IPS DF 4.7 (cell line): ENCODE measurements at regions not wholly inside any gene's neighbourhood (a gene's known extent, or its start where the extent isn't known, plus 50 kb on each side); places are given as distances from the start of the nearest gene placed in this dataset.
"Not testable (repeated sequence)": the region's sequence is repeated elsewhere in the genome, so short reads cannot be mapped to it uniquely, and the experiment has no call there.

ENCODE experiments used
- DNase-seq: peaks from one replicate; pipeline ENCODE4 v3.0.0-alpha.2; 2013; ENCODE audit warnings: low spot score; ENCODE audit errors: extremely low read depth

DNA sequence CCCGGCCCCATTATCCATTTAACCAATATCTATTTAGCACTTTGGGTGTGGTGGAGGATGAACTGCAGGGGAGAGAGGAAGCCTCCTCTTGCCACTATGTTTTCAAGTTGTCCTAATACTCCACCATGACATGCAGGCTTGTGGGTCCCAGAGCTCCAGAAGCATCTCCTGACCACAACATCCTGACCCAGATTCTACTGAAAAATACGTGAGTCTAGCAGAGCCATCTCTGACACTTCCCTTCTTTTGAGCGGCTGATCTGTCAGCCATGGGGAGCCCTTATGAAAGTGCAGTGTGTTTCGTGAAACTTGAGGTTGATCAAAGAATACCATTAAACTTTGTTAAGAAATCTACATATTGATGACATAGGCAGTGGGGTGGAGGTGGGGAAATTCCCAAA, 126.6 kb downstream of the UNC93B1 start:
- not testable (repeated sequence) for DNase-seq

DNA sequence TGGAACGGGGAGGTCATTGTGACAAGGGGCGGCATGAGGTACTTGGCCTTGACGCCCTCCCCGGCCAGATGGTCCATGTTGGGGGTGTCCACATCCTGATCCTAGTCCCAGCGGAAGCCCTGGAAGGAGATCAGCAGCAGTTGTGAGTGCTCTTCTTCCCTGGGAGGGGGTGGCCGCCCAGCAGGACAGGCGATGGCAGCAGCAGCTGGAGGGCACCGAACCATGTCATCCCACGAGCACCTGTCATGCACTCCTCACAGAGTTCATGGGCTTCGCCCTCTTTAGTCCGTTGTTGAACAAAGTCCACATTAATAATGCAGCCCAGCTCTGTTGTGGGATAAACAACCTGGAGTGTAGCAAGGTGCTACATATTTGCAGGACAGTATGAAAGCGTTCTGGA, 130.7 kb downstream of the UNC93B1 start:
- not testable (repeated sequence) for DNase-seq

GRCh38 chr11:67871168-67871567, 132.7 kb downstream of the UNC93B1 start:
- DNase-seq, result not testable (repeated sequence)

DNA sequence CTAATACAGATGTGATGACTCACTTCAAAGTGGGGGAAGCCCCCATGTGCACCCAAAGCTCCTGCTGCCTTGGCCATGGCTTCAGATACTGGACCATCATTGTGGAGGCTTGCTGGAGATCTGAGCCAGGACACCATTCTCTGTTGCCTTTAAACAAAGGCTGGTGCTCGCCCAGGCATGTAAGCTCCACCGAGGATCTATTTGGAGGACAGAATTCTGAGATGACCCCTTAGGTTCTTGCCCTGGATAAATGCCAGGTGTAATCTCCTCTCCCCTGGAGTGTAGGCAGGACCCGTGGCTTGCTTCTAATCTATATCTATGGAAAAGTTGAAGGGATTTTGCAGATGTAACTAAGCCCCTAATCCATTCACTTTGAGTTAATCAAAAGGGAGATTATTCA, 141.0 kb downstream of the UNC93B1 start:
- DNase-seq, result not testable (repeated sequence)

DNA sequence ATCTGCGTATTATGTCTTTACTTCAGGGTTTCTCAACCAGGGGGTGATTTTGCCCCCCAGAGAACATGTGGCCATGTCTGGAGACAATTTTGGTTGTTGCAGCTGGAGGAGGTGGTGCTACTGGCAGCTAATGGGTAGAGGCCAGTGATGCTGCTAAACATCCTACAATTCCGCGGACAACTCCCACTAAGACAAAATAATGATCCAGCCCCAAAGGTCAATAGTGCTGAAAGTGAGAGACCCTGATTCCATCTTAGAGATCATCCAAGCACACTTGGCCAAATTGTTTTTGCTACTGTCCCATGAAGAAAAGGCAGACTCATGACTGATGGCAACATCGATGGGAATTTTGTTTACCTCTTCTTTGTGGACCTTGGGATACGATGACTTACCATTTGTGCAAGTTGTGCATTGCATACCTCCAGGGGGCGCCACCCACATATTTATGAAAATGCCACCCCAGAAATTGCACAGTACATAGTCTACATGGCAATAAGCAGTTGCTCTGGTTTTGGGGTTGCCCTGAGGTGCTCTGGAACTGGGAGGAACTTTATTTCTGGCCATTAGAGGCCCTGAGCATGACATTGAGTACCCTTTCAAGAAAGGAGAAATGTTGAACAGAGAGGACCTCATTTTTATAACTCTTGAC, 144.3 kb downstream of the UNC93B1 start:
- DNase-seq, result not testable (repeated sequence)

- DNase-seq, result not testable (repeated sequence)
Measured at GRCh38 chr11:67850747-67851146, 153.2 kb downstream of the UNC93B1 start.

- not testable (repeated sequence) for DNase-seq
Measured at GRCh38 chr11:67849766-67850165, 154.1 kb downstream of the UNC93B1 start.

DNA sequence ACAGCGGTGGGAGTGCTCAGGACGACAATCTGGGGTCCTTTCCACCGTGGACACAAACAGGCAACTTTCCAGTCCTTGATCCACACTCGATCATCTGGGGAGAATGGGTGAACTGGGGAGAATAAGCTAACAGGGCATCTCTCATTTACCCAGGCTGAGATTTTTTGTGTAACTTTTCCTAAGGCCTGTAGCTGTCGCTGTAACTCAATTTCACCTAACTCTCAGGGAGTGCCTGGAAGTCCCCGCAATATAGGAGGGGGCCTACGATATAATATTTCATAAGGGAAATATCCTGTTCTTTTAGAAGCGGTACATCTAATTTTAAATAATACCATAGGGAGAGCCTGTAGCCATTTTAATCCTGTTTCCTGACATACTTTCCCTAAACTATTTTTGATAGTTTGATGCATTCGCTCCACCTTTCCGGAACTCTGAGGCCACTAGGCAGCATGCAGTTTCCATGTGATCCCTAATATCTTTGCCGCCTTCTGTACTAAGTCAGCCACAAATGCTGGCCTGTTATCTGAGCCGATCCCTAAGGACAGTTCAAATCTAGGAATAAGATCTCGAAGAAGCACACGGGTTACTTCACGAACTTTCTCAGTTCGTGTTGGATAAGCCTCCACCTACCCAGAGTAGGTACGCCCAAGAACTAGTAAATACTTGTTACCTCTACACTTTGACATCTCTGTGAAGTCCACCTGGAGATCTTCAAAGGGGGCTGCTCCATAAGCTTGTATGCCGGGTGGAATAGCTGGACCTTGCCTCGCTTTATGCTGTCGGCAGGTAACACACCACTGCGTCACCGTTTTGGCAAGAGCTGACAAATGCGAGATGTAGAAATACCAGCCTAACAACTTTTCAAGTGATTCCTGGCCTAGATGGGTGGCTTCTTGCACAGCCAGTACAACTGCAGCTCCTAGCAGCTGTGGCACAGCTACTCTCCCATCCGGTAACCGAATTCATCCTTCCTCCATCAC, 155.7 kb downstream of the UNC93B1 start:
- DNase-seq, result not testable (repeated sequence)

DNA sequence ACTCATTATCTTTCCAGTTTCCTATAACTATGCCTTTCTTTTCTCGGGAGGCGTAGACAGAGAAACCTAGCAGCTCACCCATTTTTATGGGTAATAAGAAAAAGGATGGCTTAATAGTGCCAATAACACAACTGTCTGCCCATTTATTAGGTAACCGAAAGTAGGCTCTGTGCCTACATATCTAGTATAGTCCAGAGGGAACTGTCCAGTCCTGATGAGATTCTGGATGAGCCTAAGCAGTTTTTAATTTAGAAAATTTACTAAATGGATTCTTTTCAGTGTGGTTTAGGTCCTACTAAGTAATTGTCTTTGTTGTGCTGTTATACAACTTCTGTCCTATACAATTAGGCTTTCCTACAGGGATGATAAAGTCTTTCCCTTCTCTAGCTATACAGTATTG, 157.6 kb downstream of the UNC93B1 start:
- not testable (repeated sequence) for DNase-seq

DNA sequence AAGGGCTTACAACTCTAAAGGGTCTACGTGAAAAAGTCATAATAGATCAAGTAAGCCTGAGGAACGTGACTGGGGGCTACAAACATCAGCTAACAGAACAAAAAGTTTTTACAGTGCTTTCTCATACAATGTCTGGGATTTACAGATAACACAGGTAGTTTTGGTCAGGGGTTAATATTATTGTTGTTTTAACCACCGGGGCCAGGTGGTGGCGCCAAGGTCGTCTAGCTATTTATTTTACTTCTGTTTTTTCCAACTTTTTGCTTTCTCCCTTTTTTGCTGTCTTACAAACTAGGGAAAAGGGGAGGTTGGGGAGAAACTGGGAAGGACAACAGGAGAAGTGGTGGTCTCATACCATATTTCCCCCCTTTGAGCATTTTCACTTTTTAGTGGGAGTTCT, 158.6 kb downstream of the UNC93B1 start:
- not testable (repeated sequence) for DNase-seq

DNA sequence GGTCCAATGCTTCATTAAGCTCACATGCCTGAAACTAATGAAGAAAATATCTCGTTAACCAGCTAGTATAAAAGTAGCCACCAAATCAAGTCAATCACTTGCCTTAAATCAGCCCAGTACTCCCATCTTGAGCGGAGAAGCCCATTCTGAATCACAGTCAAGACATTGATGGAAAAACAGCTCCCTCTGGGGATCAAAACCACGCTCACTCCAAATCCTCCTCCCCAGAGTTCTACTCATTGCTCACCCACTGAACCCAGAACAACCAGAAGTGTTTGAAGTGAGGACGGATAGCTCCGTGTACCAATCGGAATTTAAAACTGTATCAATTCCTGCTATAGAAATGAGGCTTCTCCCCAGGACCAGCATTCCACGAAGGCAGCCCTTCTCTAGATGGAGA, 163.3 kb downstream of the UNC93B1 start:
- not testable (repeated sequence) for DNase-seq

- DNase-seq, result not testable (repeated sequence)
Measured at GRCh38 chr11:67830152-67830551, 155.7 kb upstream of the ALDH3B2 start.

DNA sequence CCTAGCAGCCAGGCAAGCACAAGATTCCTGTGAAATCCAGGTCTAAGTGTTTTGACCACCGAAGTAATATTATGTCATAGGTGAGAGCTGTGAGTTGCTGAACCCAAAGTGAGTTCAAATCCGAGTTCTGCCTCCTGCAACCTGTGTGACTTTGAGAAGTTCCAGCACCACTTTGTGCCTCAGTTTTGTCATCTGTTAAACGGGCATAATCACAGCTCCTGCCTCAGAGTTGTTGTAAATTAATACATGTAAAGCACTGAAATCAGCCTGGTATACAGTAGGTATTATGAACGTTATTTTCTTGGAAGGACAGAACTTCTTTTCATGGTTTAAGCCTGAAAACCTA, 152.5 kb upstream of the ALDH3B2 start:
- not testable (repeated sequence) for DNase-seq

GRCh38 chr11:67826028-67826950, 151.9 kb upstream of the ALDH3B2 start:
- DNase-seq, result not testable (repeated sequence)

GRCh38 chr11:67824861-67825260, 150.4 kb upstream of the ALDH3B2 start:
- not testable (repeated sequence) for DNase-seq

DNA sequence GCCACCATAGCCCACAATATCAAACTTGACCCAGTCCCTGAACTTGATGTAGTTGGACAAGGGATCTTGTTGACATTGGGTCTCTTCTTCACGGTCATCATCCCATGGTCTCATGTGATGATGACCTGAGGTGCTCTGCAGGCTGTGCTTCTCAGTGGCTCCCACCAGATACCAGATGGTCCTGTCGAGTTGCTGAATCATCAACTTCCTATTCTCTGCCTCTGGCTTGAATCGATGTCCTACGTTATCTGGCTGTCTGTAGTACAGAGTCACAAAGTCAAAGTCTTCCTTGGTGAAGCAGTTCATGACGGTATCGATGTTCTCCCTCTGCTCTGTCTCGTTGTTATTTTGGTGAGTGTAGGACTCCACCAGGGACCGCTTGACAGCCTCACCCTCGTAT, 145.7 kb upstream of the ALDH3B2 start:
- DNase-seq, result no peak

DNA sequence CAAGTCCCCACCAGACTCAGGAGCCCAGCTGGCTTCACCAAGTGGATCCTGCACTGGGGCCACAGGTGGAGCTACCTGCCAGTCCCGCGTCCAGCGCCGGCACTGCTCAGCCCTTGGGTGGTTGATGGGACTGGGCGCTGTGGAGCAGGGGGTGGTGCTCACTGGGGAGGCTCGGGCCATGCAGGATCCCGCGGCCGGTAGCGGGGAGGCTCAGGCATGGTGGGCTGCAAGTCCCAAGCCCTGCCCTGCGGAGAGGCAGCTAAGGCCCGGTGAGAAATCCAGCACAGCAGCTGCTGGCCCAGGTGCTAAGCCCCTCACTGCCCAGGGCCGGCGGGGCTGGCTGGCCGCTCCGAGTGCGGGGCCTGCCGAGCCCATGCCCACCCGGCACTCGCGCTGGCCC, 143.1 kb upstream of the ALDH3B2 start:
- not testable (repeated sequence) for DNase-seq

DNA sequence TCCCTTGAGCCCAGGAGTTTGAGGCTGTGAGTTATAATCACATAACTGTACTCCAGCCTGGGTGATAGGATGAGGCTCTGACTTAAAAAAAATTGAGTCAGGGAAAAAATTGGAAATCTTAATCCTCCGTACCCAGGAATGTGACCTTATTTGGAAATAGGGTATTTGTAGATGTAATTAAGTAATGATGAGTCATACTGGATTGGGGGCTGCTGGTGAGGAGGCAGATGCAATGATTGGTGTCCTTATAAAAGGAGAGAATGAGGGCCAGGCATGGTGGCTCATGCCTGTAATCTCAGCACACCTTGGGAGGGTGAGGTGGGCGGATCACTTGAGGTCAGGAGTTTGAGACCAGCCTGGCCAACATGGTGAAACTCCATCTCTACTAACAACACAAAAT, 134.9 kb upstream of the ALDH3B2 start:
- not testable (repeated sequence) for DNase-seq

GRCh38 chr11:67807896-67808295, 133.5 kb upstream of the ALDH3B2 start:
- not testable (repeated sequence) for DNase-seq

DNA sequence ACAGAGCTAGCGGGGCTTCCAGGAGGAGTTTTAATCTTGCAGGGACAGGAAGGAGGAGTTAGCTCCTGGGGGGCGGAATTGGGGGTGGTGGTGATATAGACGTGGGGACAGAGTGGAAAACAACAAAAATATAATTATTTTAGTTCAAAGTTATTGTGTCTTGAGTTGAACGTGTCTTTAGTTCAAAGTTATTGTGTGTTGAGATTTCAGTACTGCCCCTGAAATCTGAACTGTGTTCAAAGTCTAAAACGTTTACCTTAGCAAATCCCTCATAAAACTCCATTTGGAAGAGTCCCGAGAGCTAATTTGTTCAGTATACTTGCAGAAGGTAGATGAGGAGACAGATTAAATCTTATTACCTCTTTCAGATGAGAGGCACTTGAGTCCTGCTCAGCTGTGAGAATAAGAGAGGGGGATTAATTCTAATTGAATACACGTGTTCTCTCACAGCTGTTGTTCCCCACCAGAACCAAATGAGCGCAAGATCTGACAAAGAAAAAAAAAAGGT, 132.4 kb upstream of the ALDH3B2 start:
- not testable (repeated sequence) for DNase-seq

DNA sequence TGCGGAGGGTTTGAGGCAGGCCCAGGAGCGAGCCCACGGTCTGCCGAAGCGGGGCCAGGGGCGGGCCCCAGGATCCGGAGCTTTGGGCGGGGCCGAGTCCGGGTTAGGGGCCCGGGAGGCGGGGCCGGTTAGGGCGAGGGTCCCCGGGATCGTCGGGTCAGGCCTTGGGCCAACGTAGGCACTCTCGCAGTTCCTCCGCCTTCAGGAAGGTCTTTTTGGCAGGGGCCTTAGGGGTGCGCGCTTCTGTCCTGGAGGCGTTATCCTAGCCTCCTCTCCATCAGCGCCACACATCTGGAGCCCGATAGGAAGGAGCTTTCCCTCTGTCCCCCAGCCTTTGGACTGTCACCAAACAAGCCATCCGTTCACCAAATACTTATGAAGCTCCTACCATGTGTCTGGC, 131.8 kb upstream of the ALDH3B2 start:
- not testable (repeated sequence) for DNase-seq
